ENCODE measurements at regions not wholly inside any gene's neighbourhood (a gene's known extent, or its start where the extent isn't known, plus 50 kb on each side); places are given as distances from the start of the nearest gene placed in this dataset.

- BruUV-seq (replicated peaks) = no TSS peak
Measured at GRCh38 chr14:87251011-87251410, 742.0 kb downstream of the GALC start.

More at GRCh38 chr14:87251011-87251410, 742.0 kb downstream of the GALC start:
- in situ Hi-C loops (cut with HindIII; ENCODE audit: extremely low pct_ligation_motif_present, low pct_unique_long_range_greater_than_20kb) (no loop called here), intact Hi-C loops (cut with micrococcal nuclease; ENCODE audit: unreplicated experiment) (no loop called here)
- ATAC-seq = no peak
- Histone ChIP-seq H3K27ac (ENCODE audit: extremely low read length, insufficient read depth, low read length) (no peak overlapping the region), H2AFZ (ENCODE audit: low read length) (no peak overlapping the region), H4K20me1 (ENCODE audit: insufficient read depth, low read length) (no peaks in the 10 kb centered on the region), H3K79me2 (ENCODE audit: insufficient read depth, low read length) (no peaks in the 10 kb centered on the region), H3K9ac (ENCODE audit: insufficient read depth, low read depth, low read length) (no peak overlapping the region), H3K27me3 (ENCODE audit: control insufficient read depth in 1 of 2, insufficient read depth in 2 of 2, low read length in 2 of 2) (no peaks in the 10 kb centered on the region; a peak in 1 of 5 replicates), H3K4me1 (ENCODE audit: insufficient read depth, low read length) (no peaks in the 10 kb centered on the region), H3K4me3 (replicated peaks in 1 of 3; ENCODE audit: insufficient read depth in 1 of 3, low read depth in 2 of 3, low read length in 3 of 3) (no peak overlapping the region), H3K4me2 (ENCODE audit: low read depth, low read length) (no peak overlapping the region), H3K36me3 (replicated peaks in 1 of 2; ENCODE audit: control insufficient read depth in 1 of 2, insufficient read depth in 2 of 2, low read length in 2 of 2) (no peaks in the 10 kb centered on the region), H3K9me3 (ENCODE audit: low read length) (peaks cover 64% of the 10 kb centered on the region)
- CTCF ChIA-PET (ENCODE audit: low intra/inter-chr PET ratio, low total read pairs) = no interaction called here
- FAIRE-seq = no peak
- no peak for DNase-seq (ENCODE audit: low spot score)
- no peak for TF ChIP-seq REPIN1 (CRISPR knock-in tag; IDR thresholded peaks at IDR 0.05; ENCODE audit: borderline replicate concordance, low read depth)
- no peak for TF ChIP-seq ZBTB46 (CRISPR knock-in tag; IDR thresholded peaks at IDR 0.05; ENCODE audit: borderline replicate concordance)
- TF ChIP-seq ZNF484 (CRISPR knock-in tag; IDR thresholded peaks at IDR 0.05; ENCODE audit: borderline replicate concordance, low read depth) = no peak
- no peak for TF ChIP-seq CC2D1A (CRISPR knock-in tag; IDR thresholded peaks at IDR 0.05)
- TF ChIP-seq GMEB1 (CRISPR knock-in tag; IDR thresholded peaks at IDR 0.05; ENCODE audit: borderline replicate concordance) = no peak
- TF ChIP-seq RARG (CRISPR knock-in tag; IDR thresholded peaks at IDR 0.05; ENCODE audit: low read depth) = no peak
- no peak for TF ChIP-seq PLRG1 (conservative IDR thresholded peaks at IDR 0.05)
- TF ChIP-seq ZNF136 (CRISPR knock-in tag; IDR thresholded peaks at IDR 0.05; ENCODE audit: low read depth) = no peak
- no peak for TF ChIP-seq DBP (CRISPR knock-in tag; IDR thresholded peaks at IDR 0.05; ENCODE audit: not compliant biosample characterization)
- no peak for TF ChIP-seq NR0B2 (CRISPR knock-in tag; IDR thresholded peaks at IDR 0.05)
- TF ChIP-seq ELF3 (CRISPR knock-in tag; IDR thresholded peaks at IDR 0.05) = no peak
- TF ChIP-seq ZNF280B (CRISPR knock-in tag; IDR thresholded peaks at IDR 0.05; ENCODE audit: borderline replicate concordance) = no peak
- no peak for TF ChIP-seq ADNP (CRISPR knock-in tag; IDR thresholded peaks at IDR 0.05)
- POLR2A ChIA-PET = no interaction called here
